RWPE1 (cell line): ENCODE measurements at regions not wholly inside any gene's neighbourhood (a gene's known extent, or its start where the extent isn't known, plus 50 kb on each side); places are given as distances from the start of the nearest gene placed in this dataset.

Experiments
- CTCF ChIA-PET: fragments of 350-600 bp; sonication (Branson Sonifier 250); formaldehyde crosslinking; extraction: SDS; loops from one replicate; lab custom pipeline; 2021; lab: Yijun Ruan, JAX
- POLR2A ChIA-PET: fragments of 400-600 bp; formaldehyde crosslinking; extraction: SDS; loops from one replicate; lab custom pipeline; 2020; ENCODE audit warnings: antibody characterized with exemption; ENCODE audit not compliant: low non-redundant PET; lab: Yijun Ruan, JAX
- DNase-seq: peaks from one replicate; pipeline ENCODE4 v3.0.0; 2012; ENCODE audit warnings: low spot score
- H3K27ac ChIP-seq: fragments of 450-650 bp; 2 replicates; pipeline ENCODE4 v1.5.1; 2017
- CTCF ChIP-seq: fragments of 450-650 bp; conservative IDR thresholded peaks from 2 replicates; pipeline ENCODE4 v1.5.1; 2017; ENCODE audit warnings: low read depth, mild to moderate bottlenecking

GRCh38 chrX:40444133-40444532 lies 136.6 kb upstream of the ATP6AP2 start:
- no peak for TF ChIP-seq CTCF
- ChIA-PET CTCF (no interaction called here), POLR2A (no interaction called here)
- DNase-seq, result no peak
- H3K27ac ChIP-seq, result no peak overlapping the region

- ChIA-PET POLR2A (no interaction called here), CTCF (no interaction called here)
- H3K27ac ChIP-seq, result no peak overlapping the region
- no peak for DNase-seq
- no peak for TF ChIP-seq CTCF
Observed at GRCh38 chrX:40440866-40441265, 139.9 kb upstream of the ATP6AP2 start.

- ChIA-PET CTCF (interaction anchor here (0.6 kb wide), 1 partner anchor 1028 kb away, joined by 3 read pairs; no protein-coding TSS in a partner anchor), POLR2A (no interaction called here)
- H3K27ac ChIP-seq, result no peak overlapping the region
- TF ChIP-seq CTCF, result no peak
- DNase-seq, result no peak
Observed at GRCh38 chrX:40439625-40440532, 140.9 kb upstream of the ATP6AP2 start.

GRCh38 chrX:40437348-40437747 lies 143.4 kb upstream of the ATP6AP2 start:
- no peak for TF ChIP-seq CTCF
- ChIA-PET CTCF (no interaction called here), POLR2A (no interaction called here)
- no peak overlapping the region for H3K27ac ChIP-seq
- DNase-seq, result no peak

- no peak for DNase-seq
- POLR2A ChIA-PET, result no interaction called here
- no peak for TF ChIP-seq CTCF
- H3K27ac ChIP-seq, result no peak overlapping the region
- CTCF ChIA-PET, result no interaction called here
Observed at GRCh38 chrX:40434947-40435346, 145.8 kb upstream of the ATP6AP2 start.

GRCh38 chrX:40434443-40434842 lies 146.3 kb upstream of the ATP6AP2 start:
- CTCF ChIA-PET, result no interaction called here
- TF ChIP-seq CTCF, result no peak
- no peak for DNase-seq
- no peak overlapping the region for H3K27ac ChIP-seq
- POLR2A ChIA-PET, result no interaction called here
